Prostate gland (tissue), 2 donors: ENCODE measurements at regions not wholly inside any gene's neighbourhood (a gene's known extent, or its start where the extent isn't known, plus 50 kb on each side); places are given as distances from the start of the nearest gene placed in this dataset.

ENCODE experiments used
- POLR2A ChIP-seq: fragments of 450-650 bp; IDR thresholded peaks from one replicate; pipeline ENCODE4 v1.6.1; 2016; ENCODE audit warnings: antibody characterized with exemption, mild to moderate bottlenecking
- TF ChIP-seq, protein P1 (sequence below), 4 experiments: fragments of 200-600 bp in 2 of 4; fragments of 450-650 bp in 2 of 4; sonication (generic) in 2 of 4; IDR thresholded peaks; 1 replicate in 3 of 4; 2 replicates in 1 of 4; pipeline ENCODE4 v1.5.1; 2016 to 2019; ENCODE audit warnings: antibody characterized with exemption in 4 of 4, mild to moderate bottlenecking in 2 of 4, moderate library complexity in 2 of 4

DNA sequence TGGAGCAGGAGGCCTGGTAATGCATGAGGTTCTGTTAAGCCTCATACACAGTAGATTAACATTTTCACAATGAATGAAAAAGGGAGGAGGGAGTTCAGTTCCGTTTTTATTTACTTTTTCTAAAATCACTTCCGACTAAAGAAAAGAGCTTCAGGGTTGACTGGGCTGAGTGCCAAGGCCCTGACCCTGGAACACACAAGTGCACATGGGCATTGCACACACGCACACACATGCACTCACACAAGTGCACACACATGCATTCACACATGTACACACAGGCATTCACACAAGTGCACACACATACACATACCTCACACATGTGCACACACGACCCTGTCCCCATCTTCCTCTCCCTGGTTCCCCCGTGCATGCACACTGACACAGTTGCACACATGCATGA, 303.3 kb downstream of the BRD1 start:
- TF ChIP-seq, protein P1, sequence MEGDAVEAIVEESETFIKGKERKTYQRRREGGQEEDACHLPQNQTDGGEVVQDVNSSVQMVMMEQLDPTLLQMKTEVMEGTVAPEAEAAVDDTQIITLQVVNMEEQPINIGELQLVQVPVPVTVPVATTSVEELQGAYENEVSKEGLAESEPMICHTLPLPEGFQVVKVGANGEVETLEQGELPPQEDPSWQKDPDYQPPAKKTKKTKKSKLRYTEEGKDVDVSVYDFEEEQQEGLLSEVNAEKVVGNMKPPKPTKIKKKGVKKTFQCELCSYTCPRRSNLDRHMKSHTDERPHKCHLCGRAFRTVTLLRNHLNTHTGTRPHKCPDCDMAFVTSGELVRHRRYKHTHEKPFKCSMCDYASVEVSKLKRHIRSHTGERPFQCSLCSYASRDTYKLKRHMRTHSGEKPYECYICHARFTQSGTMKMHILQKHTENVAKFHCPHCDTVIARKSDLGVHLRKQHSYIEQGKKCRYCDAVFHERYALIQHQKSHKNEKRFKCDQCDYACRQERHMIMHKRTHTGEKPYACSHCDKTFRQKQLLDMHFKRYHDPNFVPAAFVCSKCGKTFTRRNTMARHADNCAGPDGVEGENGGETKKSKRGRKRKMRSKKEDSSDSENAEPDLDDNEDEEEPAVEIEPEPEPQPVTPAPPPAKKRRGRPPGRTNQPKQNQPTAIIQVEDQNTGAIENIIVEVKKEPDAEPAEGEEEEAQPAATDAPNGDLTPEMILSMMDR (IDR thresholded peaks at IDR 0.05): no peak
- no peak for TF ChIP-seq POLR2A
